Endodermal cell (in vitro differentiated cells): ENCODE measurements at regions not wholly inside any gene's neighbourhood (a gene's known extent, or its start where the extent isn't known, plus 50 kb on each side); places are given as distances from the start of the nearest gene placed in this dataset.

Experiments
- DNase-seq: peaks from one replicate; pipeline ENCODE4 v3.0.0-alpha.2; 2017
- H3K27ac ChIP-seq: 2 replicates; pipeline ENCODE4 v1.5.1; 2013; ENCODE audit warnings: mild to moderate bottlenecking, low read depth, low read length, moderate library complexity
- H3K27me3 ChIP-seq: 2 replicates; pipeline ENCODE4 v1.6.1; 2013; ENCODE audit warnings: mild to moderate bottlenecking, low read length, moderate library complexity; ENCODE audit not compliant: insufficient read depth, control insufficient read depth, poor library complexity, severe bottlenecking
- H3K36me3 ChIP-seq: 2 replicates; pipeline ENCODE4 v1.7.0; 2013; ENCODE audit warnings: mild to moderate bottlenecking, low read length, moderate library complexity; ENCODE audit not compliant: control insufficient read depth, insufficient read depth
- H3K4me1 ChIP-seq: one replicate; pipeline ENCODE4 v1.7.0; 2013; ENCODE audit warnings: low read length; ENCODE audit not compliant: control insufficient read depth, insufficient read depth
- H3K4me3 ChIP-seq: 2 replicates; pipeline ENCODE4 v1.5.1; 2013; ENCODE audit warnings: mild to moderate bottlenecking, low read length, moderate library complexity
- H3K9ac ChIP-seq: 2 replicates; pipeline ENCODE4 v1.6.1; 2013; ENCODE audit warnings: mild to moderate bottlenecking, low read length, moderate library complexity; ENCODE audit not compliant: poor library complexity, severe bottlenecking; ENCODE audit errors: extremely low read depth
- H3K9me3 ChIP-seq: 2 replicates; pipeline ENCODE4 v1.6.1; 2013; ENCODE audit warnings: mild to moderate bottlenecking, low read length, moderate library complexity; ENCODE audit not compliant: control insufficient read depth
- H3K27ac Mint-ChIP-seq: 2 replicates; pipeline ENCODE4 v1.8.0; 2020; ENCODE audit warnings: mixed read lengths
- H3K27me3 Mint-ChIP-seq: 2 replicates; pipeline ENCODE4 v1.8.0; 2021; ENCODE audit warnings: mild to moderate bottlenecking, mixed read lengths; ENCODE audit not compliant: insufficient read depth
- H3K36me3 Mint-ChIP-seq: 2 replicates; pipeline ENCODE4 v1.8.0; 2020; ENCODE audit warnings: low read depth, mixed read lengths
- H3K4me1 Mint-ChIP-seq: 2 replicates; pipeline ENCODE4 v1.8.0; 2020; ENCODE audit warnings: mixed read lengths
- H3K4me3 Mint-ChIP-seq: 2 replicates; pipeline ENCODE4 v1.8.0; 2020; ENCODE audit warnings: mild to moderate bottlenecking, moderate library complexity, mixed read lengths
- H3K9me3 Mint-ChIP-seq: 2 replicates; pipeline ENCODE4 v1.8.0; 2020; ENCODE audit warnings: mild to moderate bottlenecking, mixed read lengths
- WGBS, 2 experiments: methylation state at CpG; one replicate each; pipeline versions ENCODE4 v1.1.5 to v1.1.7; 2013; ENCODE audit warnings: missing lambda C conversion rate in 2 of 2, mixed read lengths in 1 of 2; ENCODE audit not compliant: insufficient coverage in 1 of 2, insufficient read length in 1 of 2; 5-methylcytosine and 5-hydroxymethylcytosine counted together
- TF ChIP-seq, protein P1 (sequence below): fragments of 200-600 bp; sonication (generic); conservative IDR thresholded peaks from 2 replicates; pipeline ENCODE4 v1.5.0; 2021; ENCODE audit warnings: antibody characterized with exemption, mild to moderate bottlenecking

DNA sequence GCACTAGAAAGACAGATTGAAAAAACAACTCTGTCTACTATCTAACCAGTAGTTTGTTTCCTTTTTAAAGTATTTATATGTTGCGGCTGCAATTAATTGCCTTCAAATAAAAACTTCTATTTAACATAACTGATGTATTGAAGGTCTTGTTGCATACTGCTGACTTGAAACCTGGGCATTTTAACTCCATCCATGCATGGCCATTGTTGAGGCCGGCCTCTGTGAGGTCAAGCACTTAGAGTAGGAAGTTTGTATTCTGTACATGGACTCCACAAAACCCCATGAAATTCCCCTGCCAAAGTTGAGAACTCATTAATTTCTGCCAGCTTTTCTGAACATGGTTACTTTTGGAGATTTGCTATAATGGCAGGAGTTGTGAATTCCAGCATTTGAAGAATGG is 150.6 kb downstream of the GAS1 start:
- H3K9me3 ChIP-seq = no peaks in the 10 kb centered on the region
- 83 to 93% methylated on average over 1 to 2 of the region's 2 CpGs for WGBS, 2 experiments
- H3K27ac Mint-ChIP-seq = no peak overlapping the region
- H3K27me3 ChIP-seq = no peaks in the 10 kb centered on the region
- no peaks in the 10 kb centered on the region for H3K36me3 ChIP-seq
- no peak overlapping the region for H3K4me3 ChIP-seq
- H3K36me3 Mint-ChIP-seq = no peaks in the 10 kb centered on the region
- H3K27me3 Mint-ChIP-seq = no peaks in the 10 kb centered on the region
- no peak for DNase-seq
- H3K4me1 ChIP-seq = no peaks in the 10 kb centered on the region
- no peak overlapping the region for H3K9ac ChIP-seq
- H3K27ac ChIP-seq = no peak overlapping the region
- H3K4me3 Mint-ChIP-seq = no peak overlapping the region
- H3K4me1 Mint-ChIP-seq = peaks cover 6% of the 10 kb centered on the region
- H3K9me3 Mint-ChIP-seq = no peaks in the 10 kb centered on the region
- TF ChIP-seq, protein P1, sequence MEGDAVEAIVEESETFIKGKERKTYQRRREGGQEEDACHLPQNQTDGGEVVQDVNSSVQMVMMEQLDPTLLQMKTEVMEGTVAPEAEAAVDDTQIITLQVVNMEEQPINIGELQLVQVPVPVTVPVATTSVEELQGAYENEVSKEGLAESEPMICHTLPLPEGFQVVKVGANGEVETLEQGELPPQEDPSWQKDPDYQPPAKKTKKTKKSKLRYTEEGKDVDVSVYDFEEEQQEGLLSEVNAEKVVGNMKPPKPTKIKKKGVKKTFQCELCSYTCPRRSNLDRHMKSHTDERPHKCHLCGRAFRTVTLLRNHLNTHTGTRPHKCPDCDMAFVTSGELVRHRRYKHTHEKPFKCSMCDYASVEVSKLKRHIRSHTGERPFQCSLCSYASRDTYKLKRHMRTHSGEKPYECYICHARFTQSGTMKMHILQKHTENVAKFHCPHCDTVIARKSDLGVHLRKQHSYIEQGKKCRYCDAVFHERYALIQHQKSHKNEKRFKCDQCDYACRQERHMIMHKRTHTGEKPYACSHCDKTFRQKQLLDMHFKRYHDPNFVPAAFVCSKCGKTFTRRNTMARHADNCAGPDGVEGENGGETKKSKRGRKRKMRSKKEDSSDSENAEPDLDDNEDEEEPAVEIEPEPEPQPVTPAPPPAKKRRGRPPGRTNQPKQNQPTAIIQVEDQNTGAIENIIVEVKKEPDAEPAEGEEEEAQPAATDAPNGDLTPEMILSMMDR = no peak

- Mint-ChIP-seq H3K9me3 (no peaks in the 10 kb centered on the region), H3K27me3 (no peaks in the 10 kb centered on the region), H3K36me3 (no peaks in the 10 kb centered on the region), H3K4me1 (peaks cover 6% of the 10 kb centered on the region), H3K27ac (no peak overlapping the region), H3K4me3 (no peak overlapping the region)
- DNase-seq = peak; percentile 61
- H3K27ac ChIP-seq = peak overlapping the region; percentile 97
- 87% methylated on average over 6 to 9 of the region's 9 CpGs for WGBS, 2 experiments
- no peaks in the 10 kb centered on the region for H3K27me3 ChIP-seq
- no peaks in the 10 kb centered on the region for H3K4me1 ChIP-seq
- TF ChIP-seq, protein P1 = peak; percentile 59
- no peaks in the 10 kb centered on the region for H3K36me3 ChIP-seq
- no peak overlapping the region for H3K9ac ChIP-seq
- no peaks in the 10 kb centered on the region for H3K9me3 ChIP-seq
- no peak overlapping the region for H3K4me3 ChIP-seq
Observed at GRCh38 chr9:86795823-86796553, 151.3 kb downstream of the GAS1 start.

GRCh38 chr9:86795047-86795442 is 152.3 kb downstream of the GAS1 start:
- Histone ChIP-seq H3K9ac (no peak overlapping the region), H3K27ac (peak overlapping the region; percentile 97), H3K36me3 (no peaks in the 10 kb centered on the region), H3K27me3 (no peaks in the 10 kb centered on the region), H3K4me3 (no peak overlapping the region), H3K4me1 (no peaks in the 10 kb centered on the region), H3K9me3 (no peaks in the 10 kb centered on the region)
- H3K27ac Mint-ChIP-seq = no peak overlapping the region
- WGBS, 2 experiments = 43 to 77% methylated on average over 6 to 7 of the region's 7 CpGs
- no peaks in the 10 kb centered on the region for H3K27me3 Mint-ChIP-seq
- TF ChIP-seq, protein P1 = no peak
- no peaks in the 10 kb centered on the region for H3K9me3 Mint-ChIP-seq
- DNase-seq = no peak
- H3K4me3 Mint-ChIP-seq = no peak overlapping the region
- H3K4me1 Mint-ChIP-seq = peaks cover 6% of the 10 kb centered on the region
- no peaks in the 10 kb centered on the region for H3K36me3 Mint-ChIP-seq
